PC-9 (cell line): ENCODE measurements at regions not wholly inside any gene's neighbourhood (a gene's known extent, or its start where the extent isn't known, plus 50 kb on each side); places are given as distances from the start of the nearest gene placed in this dataset.

ENCODE experiments used
- EZH2 ChIP-seq: fragments of 200-600 bp; sonication (generic); IDR thresholded peaks from 2 replicates; pipeline ENCODE4 v1.8.0; 2017; ENCODE audit warnings: antibody characterized with exemption, low read depth
- TF ChIP-seq, protein P1 (sequence below): fragments of 200-600 bp; sonication (generic); conservative IDR thresholded peaks from 2 replicates; pipeline ENCODE4 v1.6.1; 2017; ENCODE audit warnings: mixed run types, antibody characterized with exemption, mild to moderate bottlenecking, moderate library complexity

- TF ChIP-seq, protein P1, sequence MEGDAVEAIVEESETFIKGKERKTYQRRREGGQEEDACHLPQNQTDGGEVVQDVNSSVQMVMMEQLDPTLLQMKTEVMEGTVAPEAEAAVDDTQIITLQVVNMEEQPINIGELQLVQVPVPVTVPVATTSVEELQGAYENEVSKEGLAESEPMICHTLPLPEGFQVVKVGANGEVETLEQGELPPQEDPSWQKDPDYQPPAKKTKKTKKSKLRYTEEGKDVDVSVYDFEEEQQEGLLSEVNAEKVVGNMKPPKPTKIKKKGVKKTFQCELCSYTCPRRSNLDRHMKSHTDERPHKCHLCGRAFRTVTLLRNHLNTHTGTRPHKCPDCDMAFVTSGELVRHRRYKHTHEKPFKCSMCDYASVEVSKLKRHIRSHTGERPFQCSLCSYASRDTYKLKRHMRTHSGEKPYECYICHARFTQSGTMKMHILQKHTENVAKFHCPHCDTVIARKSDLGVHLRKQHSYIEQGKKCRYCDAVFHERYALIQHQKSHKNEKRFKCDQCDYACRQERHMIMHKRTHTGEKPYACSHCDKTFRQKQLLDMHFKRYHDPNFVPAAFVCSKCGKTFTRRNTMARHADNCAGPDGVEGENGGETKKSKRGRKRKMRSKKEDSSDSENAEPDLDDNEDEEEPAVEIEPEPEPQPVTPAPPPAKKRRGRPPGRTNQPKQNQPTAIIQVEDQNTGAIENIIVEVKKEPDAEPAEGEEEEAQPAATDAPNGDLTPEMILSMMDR: no peak
- TF ChIP-seq EZH2: no peak
These were observed 170.2 kb upstream of the RPS23 start for GRCh38 chr5:82448374-82448773.
